IPS-18c (cell line): ENCODE measurements at regions not wholly inside any gene's neighbourhood (a gene's known extent, or its start where the extent isn't known, plus 50 kb on each side); places are given as distances from the start of the nearest gene placed in this dataset.
"Not testable (repeated sequence)": the region's sequence is repeated elsewhere in the genome, so short reads cannot be mapped to it uniquely, and the experiment has no call there.

Source experiments
- H3K4me3 ChIP-seq: 2 replicates; pipeline ENCODE4 v1.7.0; 2013; ENCODE audit warnings: low read depth, mild to moderate bottlenecking, low read length, moderate library complexity; ENCODE audit not compliant: insufficient read depth
- H3K9me3 ChIP-seq: one replicate; pipeline ENCODE4 v1.6.1; 2013; ENCODE audit warnings: mild to moderate bottlenecking, low read length, moderate library complexity; ENCODE audit not compliant: control insufficient read depth, insufficient read depth

- no peaks in the 10 kb centered on the region for H3K9me3 ChIP-seq
- no peak overlapping the region for H3K4me3 ChIP-seq
Measured at GRCh38 chr12:115866909-115867525, 410.5 kb downstream of the MED13L start.

DNA sequence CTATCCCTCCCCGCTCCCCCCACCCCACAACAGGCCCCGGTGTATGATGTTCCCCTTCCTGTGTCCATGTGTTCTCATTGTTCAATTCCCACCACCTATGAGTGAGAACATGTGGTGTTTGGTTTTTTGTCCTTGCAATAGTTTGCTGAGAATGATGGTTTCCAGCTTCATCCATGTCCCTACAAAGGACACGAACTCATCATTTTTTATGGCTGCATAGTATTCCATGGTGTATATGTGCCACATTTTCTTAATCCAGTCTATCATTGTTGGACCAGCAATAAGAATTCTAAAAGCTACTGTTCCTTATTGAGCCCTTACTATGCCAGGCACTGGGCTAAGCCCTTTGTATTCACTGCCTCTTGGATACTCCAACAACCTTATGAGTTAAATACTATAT lies 411.2 kb downstream of the MED13L start:
- H3K4me3 ChIP-seq, H3K9me3 ChIP-seq: not testable (repeated sequence)

- no peaks in the 10 kb centered on the region for H3K9me3 ChIP-seq
Measured at GRCh38 chr12:115864396-115864795, 413.1 kb downstream of the MED13L start.

DNA sequence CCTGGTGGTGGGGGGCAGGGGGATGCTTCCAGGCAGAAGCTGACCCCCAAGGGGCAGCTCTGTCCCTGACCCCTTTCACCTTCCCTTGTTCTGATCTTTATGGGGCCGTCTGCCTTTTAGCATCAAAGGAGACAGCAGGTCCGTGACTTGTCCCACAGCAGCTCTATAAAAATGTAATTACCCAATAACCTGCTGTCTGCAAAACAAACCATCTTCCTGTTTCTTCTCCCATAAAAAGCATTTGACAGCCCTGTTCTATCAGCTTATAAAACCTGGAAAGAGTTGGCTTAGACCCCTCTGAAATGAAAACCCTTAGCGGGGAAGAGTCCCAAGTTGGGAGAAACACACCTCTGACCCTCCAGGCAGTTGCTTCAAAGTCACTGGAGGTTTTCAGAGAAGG lies 416.9 kb downstream of the MED13L start:
- no peaks in the 10 kb centered on the region for H3K9me3 ChIP-seq
- H3K4me3 ChIP-seq: no peak overlapping the region

More at GRCh38 chr12:115864396-115864795, 413.1 kb downstream of the MED13L start:
- H3K4me3 ChIP-seq: no peak overlapping the region

- H3K4me3 ChIP-seq: no peak overlapping the region
- no peaks in the 10 kb centered on the region for H3K9me3 ChIP-seq
Measured at GRCh38 chr12:115859231-115859630, 418.3 kb downstream of the MED13L start.

- no peak overlapping the region for H3K4me3 ChIP-seq
- H3K9me3 ChIP-seq: no peaks in the 10 kb centered on the region
Measured at GRCh38 chr12:115857923-115858322, 419.6 kb downstream of the MED13L start.

- Histone ChIP-seq H3K4me3 (no peak overlapping the region), H3K9me3 (no peaks in the 10 kb centered on the region)
Measured at GRCh38 chr12:115857160-115857920, 420.2 kb downstream of the MED13L start.

- Histone ChIP-seq H3K9me3 (no peaks in the 10 kb centered on the region), H3K4me3 (no peak overlapping the region)
Measured at GRCh38 chr12:115852054-115852453, 425.4 kb downstream of the MED13L start.

DNA sequence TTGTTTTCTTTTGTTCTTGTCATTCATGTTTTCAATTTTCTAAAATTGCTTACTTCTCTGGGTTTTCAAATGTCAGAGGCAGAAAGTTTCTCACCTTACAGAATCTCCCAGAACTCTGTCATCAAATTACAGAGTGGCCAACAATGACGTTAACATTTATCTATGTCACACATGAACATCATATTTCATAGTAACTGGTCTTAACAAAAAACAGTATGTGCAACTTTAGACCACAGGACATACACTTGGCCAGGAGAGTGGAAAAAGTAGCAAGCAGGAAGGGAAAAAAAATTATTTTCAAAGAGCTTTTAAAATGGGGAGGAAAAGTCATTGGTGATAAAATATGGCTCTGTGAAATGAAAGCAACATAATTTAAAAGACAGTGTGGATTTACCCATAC lies 426.5 kb downstream of the MED13L start:
- H3K9me3 ChIP-seq: no peaks in the 10 kb centered on the region
- H3K4me3 ChIP-seq: no peak overlapping the region

DNA sequence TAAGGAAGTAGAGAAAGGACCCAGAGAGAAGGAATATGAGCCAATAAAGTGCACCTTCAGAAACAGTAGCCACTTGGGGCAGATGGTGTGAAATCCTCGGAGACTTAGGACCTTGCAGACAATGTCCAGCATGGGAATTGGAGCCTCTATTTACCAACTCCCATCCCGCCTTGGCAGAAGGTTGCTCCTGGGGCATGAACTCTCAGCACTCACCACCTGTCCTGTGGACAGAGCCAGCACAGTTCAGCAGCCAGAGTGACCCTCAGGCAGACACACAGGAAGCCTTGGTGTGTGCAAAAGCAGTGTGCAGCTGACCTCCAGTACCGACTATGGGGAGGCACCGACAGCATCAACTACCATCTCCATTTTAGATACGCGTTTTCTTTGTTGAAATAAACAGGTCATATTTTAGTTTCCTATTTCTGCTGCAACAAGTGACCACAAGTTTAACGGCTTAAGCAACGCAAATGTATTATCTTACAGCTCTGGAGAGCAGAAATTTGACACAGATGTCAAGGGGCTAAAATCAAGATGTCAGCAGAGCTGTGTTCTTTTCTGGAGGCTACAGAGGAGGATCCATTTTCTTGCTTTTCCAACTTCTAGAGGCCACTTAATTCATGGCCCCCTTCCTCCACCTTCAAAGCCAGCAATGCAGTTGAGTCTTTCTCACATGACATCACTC lies 428.1 kb downstream of the MED13L start:
- Histone ChIP-seq H3K9me3 (no peaks in the 10 kb centered on the region), H3K4me3 (no peak overlapping the region)

DNA sequence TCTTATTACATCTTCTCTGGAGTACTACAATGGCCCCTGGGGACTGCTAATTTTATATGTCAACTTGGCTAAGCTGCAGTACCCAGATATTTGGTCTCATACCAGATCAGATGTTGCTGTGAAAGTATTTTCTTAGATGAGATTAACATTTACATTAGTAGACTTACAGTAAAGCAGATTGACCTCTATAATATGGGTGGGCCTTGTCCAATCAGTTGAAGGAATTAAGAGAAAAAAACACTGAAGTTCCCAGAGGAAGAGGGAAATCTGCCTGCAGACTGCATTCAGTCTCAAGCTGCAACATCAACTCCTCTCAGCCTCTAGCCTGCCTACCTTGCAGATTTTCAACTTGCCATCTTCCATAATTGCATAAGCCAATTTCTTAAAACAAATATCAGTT lies 430.1 kb downstream of the MED13L start:
- Histone ChIP-seq H3K4me3 (no peak overlapping the region), H3K9me3 (no peaks in the 10 kb centered on the region)

GRCh38 chr12:115846516-115846915 lies 431.0 kb downstream of the MED13L start:
- Histone ChIP-seq H3K4me3 (no peak overlapping the region), H3K9me3 (no peaks in the 10 kb centered on the region)

DNA sequence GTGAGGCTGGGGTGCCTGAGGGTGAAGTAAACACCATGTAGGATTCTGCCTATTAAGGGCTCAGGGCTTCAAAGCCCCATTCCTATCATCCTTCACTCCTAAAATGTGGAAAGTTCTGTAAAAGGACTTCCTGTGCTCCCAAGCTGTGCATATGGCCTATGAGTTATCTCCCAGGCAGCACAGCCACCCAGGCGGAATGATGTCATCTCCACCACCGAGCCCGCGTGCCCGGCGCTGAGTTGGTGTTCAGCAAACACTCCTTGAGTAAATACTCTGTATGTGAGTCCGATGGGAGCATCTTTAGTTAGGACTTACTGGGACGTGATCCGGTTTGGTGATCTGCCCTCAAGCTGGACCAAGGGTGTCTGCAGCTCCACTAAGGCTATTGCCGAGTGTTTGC lies 437.3 kb downstream of the MED13L start:
- Histone ChIP-seq H3K9me3 (no peaks in the 10 kb centered on the region), H3K4me3 (no peak overlapping the region)

DNA sequence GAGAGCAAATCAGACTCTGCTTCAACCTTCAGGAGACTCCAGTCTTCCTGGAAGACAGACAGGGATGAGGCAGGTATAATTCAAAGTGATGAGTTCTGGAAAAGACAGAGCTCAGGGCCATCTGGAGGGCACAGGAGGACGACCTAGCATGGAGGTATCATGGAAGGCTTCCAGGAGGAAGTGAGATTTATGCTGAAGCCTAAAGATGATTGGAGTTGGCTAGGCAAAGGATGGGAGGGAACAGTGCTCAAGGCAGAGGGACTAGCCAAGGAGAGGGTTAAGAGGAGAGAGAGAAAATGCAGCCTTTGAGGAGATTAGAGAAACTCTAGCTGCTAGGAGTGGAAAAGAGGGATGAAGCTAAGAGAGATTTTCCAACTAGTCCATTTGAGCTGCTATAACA lies 438.5 kb downstream of the MED13L start:
- H3K4me3 ChIP-seq: no peak overlapping the region

DNA sequence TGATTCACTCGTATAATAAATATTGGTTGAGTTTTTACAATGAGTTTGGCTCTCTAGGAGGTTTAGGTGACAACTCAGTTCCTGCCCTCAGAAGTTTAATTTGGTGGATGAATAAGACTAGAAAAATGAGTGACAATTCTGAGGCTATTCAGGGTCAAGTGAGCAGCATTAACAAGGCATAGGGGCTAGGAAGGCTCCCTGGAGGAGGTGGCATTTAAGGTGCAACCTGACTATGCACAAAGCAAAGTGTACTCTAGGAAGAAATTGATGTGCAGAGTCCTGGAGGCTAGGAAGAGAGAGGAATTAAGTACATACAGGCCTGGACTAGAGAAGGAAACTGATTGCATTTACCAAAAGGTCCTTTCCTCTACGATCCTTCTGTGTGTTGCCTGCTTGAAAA lies 440.3 kb downstream of the MED13L start:
- Histone ChIP-seq H3K4me3 (no peak overlapping the region), H3K9me3 (no peaks in the 10 kb centered on the region)

More for the DNA sequence above, 438.5 kb downstream of the MED13L start:
- H3K9me3 ChIP-seq: no peaks in the 10 kb centered on the region

DNA sequence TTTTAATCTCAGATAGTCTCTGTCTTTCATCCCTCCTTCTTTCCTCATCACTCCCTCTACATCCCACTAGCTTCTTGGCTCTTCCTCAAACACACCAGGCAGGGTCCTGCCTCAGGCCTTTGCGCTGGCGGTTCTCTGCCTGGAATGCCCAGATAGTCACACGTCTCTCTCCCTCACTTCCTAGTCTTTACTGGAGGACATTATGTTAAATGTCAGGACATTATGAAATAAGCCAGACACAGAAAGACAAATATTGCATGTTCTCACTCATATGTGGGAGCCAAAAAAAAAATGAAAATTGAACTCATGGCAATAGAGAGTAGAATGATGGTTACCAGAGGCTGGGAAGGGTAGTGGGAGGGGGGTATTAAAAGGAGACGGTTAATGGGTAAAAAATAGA lies 442.0 kb downstream of the MED13L start:
- no peaks in the 10 kb centered on the region for H3K9me3 ChIP-seq
- H3K4me3 ChIP-seq: no peak overlapping the region

DNA sequence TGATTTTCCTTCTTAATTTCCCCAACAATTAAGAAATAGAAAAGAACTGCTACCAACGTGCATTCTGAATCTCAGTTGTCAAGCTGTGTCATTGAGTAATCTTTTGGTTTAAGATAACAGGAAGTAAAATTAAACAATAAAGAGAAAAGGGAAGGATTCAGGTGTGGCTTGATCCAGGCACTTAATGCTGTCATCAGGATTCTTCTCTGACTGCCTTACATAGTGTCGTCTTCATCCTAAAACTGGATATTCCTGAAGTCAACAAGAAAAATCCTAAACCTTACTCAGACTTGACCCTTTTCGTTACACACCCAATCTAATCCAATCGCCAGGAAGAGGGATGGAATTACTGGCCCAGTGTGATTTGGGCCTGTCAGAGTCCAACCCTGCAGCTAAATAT lies 443.8 kb downstream of the MED13L start:
- Histone ChIP-seq H3K4me3 (no peak overlapping the region), H3K9me3 (no peaks in the 10 kb centered on the region)

GRCh38 chr12:115830633-115831032 lies 446.9 kb downstream of the MED13L start:
- Histone ChIP-seq H3K4me3 (no peak overlapping the region), H3K9me3 (no peaks in the 10 kb centered on the region)
